Stimulated activated CD8-positive, alpha-beta memory T cell treated with anti-CD3 and anti-CD28 coated beads, Interleukin-12 subunit alpha, Interleukin-12 subunit beta, amount 100 ng/mL, for 24 hours (primary cell): ENCODE measurements at regions not wholly inside any gene's neighbourhood (a gene's known extent, or its start where the extent isn't known, plus 50 kb on each side); places are given as distances from the start of the nearest gene placed in this dataset.

Experiments used
- DNase-seq: peaks from one replicate; pipeline ENCODE4 v3.0.0-alpha.2; 2020; ENCODE audit errors: extremely low read depth

GRCh38 chr14:86997271-86997670 is 995.7 kb downstream of the GALC start:
- no peak for DNase-seq

DNA sequence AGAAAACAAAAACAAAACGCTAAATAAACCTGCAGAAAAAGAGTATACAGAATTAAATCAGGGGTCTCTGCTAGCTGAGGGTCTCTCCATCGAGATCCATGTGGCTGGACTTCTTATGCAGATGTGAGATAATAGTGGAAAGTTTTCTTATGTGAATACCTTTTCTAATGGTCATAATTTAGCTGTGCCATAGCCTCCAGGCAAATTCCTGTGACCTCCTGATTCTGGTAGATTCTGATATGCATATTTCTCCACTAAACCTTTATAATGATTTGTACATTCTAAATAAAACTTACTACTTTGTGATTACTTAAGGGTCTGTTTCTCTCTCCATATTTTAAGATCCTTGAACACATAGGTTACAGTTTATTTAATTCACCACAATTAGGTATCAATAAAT is 1002.6 kb downstream of the GALC start:
- DNase-seq: no peak

- no peak for DNase-seq
Observed at GRCh38 chr14:86989285-86989684, 1003.7 kb downstream of the GALC start.

GRCh38 chr14:86987966-86988365 is 1005.0 kb downstream of the GALC start:
- no peak for DNase-seq

DNA sequence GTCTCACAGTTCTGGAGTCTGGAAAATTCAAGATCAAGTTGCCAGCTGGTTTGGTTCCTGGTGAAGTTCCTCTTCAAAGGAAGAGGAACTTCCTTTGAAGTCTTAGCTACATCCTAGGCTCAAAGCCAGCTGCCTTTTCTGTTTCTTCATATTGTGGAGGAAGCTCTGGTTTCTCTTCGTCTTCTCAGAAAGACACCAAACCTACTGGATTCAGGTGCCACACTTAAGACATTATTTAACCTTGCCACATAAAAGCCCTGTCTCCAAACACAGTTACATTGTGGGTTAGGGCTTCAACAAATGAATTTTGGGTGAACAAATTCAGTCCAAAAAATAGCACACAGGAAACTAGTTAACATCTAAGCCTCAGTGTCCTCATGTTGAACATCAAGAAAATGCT is 1019.8 kb downstream of the GALC start:
- no peak for DNase-seq

GRCh38 chr14:86971292-86971691 is 1021.7 kb downstream of the GALC start:
- no peak for DNase-seq

DNA sequence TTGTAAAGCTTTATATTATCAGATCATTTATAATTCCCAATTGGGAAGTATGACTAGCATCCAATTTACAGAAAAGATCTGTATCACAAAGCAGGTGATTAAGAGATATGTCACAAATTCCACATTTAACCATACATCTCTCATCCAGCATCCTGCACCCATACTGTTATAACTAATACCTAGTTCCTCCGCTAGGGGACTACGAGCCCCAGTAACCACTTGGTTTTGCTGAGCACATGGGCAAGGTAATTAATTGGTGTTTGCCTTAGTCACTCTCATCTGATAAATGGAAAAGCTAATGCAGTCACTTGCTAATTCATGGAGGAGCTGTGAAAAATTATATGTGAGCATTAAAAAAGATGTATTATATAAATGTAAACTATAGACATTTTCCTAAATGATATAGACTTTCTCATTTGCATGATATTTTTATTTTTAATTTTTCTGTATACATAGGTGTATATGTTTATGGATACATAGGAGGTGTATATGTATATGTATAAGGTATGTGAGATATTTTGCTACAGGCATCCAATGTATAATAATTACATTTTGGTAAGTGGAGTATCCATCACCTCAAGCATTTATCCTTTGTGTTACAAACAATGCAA is 1031.8 kb downstream of the GALC start:
- no peak for DNase-seq

DNA sequence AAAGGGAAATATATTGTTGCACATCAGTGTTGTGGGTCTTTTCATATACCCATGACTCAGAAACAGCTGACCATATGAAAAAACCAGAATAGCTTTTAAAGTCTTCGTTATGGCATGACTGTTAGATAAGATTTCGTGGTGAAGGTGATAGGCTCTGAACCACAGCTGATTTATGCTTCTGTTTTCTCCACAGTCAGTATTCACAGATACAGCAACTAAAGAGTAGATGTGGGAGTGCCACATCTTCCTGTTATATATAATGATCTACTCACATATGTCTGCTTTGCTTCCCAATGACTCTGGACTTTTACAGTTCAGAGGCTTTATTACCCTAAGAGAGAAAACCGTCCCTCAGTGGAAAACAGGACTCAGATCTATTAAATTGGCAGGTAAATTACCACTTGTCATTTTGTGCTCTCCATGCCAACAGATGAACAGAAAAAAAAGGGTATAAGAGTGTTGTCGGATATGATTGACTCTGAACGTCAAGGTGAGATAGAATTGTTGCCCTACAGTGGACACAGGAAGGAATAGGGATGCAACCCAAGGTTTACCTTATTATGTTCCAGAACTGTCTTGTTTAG is 1037.1 kb downstream of the GALC start:
- DNase-seq: no peak

DNA sequence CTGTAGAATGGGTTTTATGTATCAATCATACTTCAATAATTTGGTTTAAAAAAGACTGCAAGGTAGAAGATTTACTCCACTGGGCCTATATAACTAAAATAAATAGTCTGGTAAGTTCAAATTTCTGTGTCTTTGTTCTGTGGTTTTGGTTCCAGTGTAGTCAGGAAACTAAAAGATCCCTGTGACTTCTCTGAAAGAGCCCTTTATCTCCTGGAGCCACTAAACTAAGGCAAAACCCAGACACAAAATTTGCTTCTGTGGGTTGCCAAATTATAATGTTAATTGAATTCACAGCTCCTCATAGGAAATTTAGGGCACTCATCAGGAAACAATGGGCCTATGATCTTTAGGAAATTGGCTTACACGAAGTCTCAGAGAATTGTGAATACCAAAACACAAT is 1038.4 kb downstream of the GALC start:
- DNase-seq: no peak

DNA sequence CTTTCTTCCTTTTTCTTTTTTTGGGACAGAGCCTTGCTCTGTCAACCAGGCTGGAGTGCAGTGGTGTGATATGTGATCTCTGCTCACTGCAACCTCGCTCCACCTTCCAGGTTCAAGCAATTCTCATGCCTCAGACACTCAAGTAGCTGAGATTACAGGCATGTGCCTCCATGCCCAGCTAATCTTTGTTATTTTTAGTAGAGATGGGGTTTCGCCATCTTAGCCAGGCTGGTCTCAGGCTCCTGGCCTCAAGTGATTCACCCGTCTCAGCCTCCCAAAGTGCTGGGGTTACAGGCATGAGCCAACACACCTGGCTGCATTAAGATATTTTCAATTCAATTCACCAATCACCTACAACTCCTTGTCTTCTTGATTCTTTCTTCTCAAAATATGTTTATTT is 1046.5 kb downstream of the GALC start:
- no peak for DNase-seq

DNA sequence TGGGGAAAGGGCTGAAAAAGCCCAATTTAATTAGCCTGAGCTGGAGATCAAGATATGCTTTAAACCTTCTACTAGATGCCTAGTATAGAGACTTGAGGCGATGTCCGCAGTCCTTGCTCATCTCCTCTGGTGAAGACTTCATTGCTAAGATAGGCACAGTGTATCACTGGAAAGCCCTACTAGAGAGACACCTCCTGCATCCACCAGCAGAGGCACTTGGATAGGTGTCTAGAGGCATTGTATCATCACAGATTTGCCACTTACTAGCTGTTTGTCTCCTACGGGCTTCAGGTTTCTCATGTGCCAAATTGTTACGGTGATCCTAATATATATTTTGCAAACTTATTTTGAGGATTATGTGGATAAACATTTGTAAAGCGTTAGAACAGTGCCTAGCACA is 1048.5 kb downstream of the GALC start:
- no peak for DNase-seq

DNA sequence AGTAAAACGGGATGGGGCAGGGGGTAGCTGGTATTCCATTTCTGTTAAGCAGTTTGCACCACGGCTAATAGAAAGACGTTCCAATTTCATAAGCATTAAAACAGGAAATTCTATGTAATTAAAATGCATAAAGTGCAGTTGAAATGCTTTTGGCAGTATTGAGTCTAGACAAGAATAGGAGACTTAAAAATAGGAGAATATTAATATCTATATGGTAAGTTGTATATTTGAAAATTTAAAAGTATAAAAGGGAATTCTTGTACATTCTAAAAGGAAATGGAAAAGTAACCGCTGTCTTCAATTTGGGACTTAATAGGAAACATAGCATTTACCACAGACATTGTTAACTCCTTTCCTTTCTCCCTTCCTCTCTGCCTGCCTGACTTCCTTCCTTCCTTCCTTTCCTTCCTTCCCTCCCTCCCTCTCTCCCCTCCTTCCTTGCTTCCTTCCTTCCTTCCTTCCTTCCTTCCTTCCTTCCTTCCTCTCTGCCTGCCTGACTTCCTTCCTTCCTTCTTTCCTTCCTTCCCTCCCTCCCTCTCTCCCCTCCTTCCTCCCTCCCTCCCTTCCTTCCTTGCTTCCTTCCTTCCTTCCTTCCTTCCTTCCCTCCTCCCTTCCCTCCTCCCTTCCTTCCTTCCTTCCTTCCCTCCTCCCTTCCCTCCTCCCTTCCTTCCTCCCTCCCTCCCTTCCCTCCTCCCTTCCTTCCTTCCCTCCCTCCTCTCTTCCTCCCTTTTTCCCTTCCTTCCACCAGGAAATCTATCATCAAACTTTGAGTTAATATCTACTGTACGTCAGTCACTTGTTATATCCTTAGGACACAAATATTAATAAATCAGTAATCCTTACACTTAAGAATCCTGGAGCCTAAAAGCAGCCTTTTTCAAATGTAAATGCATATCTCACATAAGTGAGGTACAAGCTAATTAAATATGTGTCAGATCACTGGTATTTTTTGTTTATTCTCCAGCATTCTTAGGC is 1049.3 kb downstream of the GALC start:
- no peak for DNase-seq

- DNase-seq: no peak
Observed at GRCh38 chr14:86942936-86943335, 1050.0 kb downstream of the GALC start.

DNA sequence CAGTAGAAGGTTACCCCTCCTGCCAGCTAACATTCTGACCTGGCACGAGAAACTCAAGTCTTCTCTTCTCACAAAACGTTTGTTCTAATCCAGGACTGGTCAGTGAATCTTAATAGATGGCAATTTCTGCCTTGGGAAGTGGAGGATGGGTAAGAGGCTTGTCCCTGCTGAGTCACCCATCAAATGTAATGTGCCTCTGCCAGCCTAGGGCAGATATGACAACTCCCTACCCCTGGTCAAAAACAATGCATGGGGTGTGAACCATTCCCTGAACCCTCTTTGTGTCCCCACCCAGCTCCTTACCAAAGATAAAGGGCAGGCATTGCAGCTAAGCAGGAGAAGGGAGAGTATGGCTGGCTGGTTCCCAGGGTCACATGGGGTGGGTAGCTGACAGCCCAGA is 1052.9 kb downstream of the GALC start:
- DNase-seq: no peak

GRCh38 chr14:86938320-86938719 is 1054.7 kb downstream of the GALC start:
- no peak for DNase-seq

- DNase-seq: no peak
Observed at GRCh38 chr14:86936556-86936955, 1056.4 kb downstream of the GALC start.

GRCh38 chr14:86935241-86935885 is 1057.6 kb downstream of the GALC start:
- no peak for DNase-seq

DNA sequence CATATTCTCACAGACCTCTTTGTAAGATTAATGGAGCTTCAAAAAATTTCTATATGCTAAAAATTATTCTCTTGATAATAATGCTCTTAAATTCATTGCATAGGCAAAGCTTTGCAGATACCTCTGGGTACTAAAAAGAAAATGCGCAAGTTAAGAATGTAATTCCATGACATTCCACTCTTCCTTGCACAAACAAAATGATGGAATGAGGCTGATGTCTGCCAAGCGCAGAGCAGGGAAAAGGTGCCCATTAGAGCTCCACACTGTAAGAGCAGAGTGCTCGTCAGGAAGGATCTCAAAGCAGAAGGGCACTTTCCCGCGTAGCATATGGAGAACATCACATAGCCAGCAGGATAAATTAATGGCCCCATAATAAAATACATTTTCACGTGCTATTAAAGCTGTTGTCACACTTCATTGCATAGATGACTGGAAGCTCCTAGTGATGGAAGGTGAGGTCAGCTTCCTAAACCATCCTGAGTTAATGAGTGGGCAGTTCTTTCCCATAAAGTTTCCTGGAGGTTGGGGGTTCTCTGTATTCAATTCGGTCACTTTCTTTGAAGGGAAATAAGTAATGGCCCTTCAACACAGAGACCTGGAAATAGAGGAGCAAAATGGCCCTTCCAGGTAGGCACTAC is 1058.9 kb downstream of the GALC start:
- no peak for DNase-seq

DNA sequence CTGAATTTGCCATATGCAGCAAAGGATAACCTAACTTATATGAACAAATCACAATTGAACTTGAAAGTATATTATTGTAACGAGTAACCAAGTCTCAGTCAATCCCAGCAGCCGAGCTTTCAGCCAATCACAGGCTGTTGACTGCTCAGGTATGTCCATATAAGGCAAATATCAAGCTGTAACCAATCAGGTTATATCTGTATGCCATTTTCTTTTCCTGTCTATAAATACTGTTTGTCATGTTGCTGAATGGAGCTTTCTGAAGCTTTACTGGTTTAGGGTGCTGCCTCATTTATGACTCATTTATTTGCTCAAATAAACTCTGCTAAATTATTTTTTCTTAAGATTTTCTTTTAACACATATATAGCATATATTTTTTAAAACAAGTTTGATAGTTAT is 1059.5 kb downstream of the GALC start:
- DNase-seq: no peak

DNA sequence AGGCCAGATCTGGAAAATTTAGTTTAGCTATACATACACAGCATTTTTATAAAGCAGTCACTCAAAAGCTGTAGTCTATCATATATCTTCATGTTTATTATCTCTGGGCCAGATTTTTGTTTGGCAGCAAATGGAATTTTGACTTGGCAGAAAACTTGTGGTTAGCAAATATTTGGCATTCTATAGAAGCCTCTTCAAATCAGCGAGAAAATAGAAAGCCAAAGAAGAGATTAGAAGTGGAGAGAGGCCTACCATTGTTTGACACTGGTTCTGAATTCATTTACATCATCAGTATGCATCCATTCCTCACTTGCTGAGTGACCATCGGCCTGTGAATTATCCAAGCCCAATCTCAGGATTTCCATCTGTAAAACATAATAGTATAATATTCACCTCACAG is 1077.6 kb downstream of the GALC start:
- DNase-seq: no peak

DNA sequence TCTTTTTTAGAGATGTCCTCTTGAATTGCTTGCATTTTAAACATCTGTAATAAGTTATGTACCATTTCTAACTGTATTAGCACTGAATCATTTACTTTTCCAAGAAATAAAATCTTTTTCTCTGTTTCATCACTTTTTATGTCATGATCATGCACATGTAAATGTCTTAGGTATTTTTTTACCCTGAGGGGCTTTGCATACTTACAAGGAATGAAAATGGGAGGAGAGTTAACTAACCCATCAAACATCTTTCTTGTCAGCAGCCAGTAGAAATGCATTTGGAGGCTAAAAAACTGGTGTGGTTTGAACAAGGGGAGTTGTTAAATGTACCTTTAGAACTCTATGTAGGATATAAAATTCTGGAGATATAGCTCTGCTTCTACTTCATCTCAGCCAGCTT is 1080.3 kb downstream of the GALC start:
- DNase-seq: no peak

DNA sequence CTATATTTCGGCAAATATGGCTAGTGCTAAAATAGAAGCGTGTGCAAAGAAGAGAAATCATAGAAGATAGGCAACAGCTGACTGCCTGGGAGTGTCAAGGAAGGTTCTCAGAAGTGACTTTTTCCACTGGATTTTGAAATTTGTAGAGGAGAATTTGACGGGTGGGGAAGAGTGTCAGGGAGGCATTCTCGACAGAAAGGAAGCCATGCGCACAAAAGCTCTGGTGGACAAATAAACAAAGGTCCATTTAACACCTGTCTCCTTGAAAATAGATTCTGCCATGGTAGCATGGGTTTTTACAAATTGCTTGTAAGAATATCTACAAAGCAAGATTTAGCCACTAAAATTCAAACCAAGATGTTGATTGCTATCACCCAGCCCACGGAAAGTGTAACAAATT is 1081.5 kb downstream of the GALC start:
- no peak for DNase-seq
